ENCODE measurements at regions not wholly inside any gene's neighbourhood (a gene's known extent, or its start where the extent isn't known, plus 50 kb on each side); places are given as distances from the start of the nearest gene placed in this dataset.

- DNase-seq (ENCODE audit: low spot score, unreplicated experiment) = no peak
- no peaks in the 10 kb centered on the region for H3K9me3 Mint-ChIP-seq (ENCODE audit: low read depth)
- H3K27me3 Mint-ChIP-seq = no peaks in the 10 kb centered on the region
- H3K36me3 Mint-ChIP-seq (ENCODE audit: insufficient read depth) = no peaks in the 10 kb centered on the region
- H3K27ac Mint-ChIP-seq = no peak overlapping the region
- TF ChIP-seq, protein P1, sequence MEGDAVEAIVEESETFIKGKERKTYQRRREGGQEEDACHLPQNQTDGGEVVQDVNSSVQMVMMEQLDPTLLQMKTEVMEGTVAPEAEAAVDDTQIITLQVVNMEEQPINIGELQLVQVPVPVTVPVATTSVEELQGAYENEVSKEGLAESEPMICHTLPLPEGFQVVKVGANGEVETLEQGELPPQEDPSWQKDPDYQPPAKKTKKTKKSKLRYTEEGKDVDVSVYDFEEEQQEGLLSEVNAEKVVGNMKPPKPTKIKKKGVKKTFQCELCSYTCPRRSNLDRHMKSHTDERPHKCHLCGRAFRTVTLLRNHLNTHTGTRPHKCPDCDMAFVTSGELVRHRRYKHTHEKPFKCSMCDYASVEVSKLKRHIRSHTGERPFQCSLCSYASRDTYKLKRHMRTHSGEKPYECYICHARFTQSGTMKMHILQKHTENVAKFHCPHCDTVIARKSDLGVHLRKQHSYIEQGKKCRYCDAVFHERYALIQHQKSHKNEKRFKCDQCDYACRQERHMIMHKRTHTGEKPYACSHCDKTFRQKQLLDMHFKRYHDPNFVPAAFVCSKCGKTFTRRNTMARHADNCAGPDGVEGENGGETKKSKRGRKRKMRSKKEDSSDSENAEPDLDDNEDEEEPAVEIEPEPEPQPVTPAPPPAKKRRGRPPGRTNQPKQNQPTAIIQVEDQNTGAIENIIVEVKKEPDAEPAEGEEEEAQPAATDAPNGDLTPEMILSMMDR (IDR thresholded peaks at IDR 0.05; ENCODE audit: unreplicated experiment) = no peak
- H3K4me1 Mint-ChIP-seq (ENCODE audit: low read depth) = no peaks in the 10 kb centered on the region
- no peak overlapping the region for H3K4me3 Mint-ChIP-seq (ENCODE audit: low read depth)
Observed at GRCh38 chr6:134725590-134725989, 224.3 kb downstream of the ALDH8A1 start.

- no peak overlapping the region for H3K27ac Mint-ChIP-seq
- DNase-seq (ENCODE audit: low spot score, unreplicated experiment) = no peak
- no peaks in the 10 kb centered on the region for H3K27me3 Mint-ChIP-seq
- no peaks in the 10 kb centered on the region for H3K9me3 Mint-ChIP-seq (ENCODE audit: low read depth)
- no peak overlapping the region for H3K4me3 Mint-ChIP-seq (ENCODE audit: low read depth)
- TF ChIP-seq, protein P1 (IDR thresholded peaks at IDR 0.05; ENCODE audit: unreplicated experiment) = no peak
- no peaks in the 10 kb centered on the region for H3K4me1 Mint-ChIP-seq (ENCODE audit: low read depth)
- no peaks in the 10 kb centered on the region for H3K36me3 Mint-ChIP-seq (ENCODE audit: insufficient read depth)
Observed at GRCh38 chr6:134724771-134725340, 225.0 kb downstream of the ALDH8A1 start.

DNA sequence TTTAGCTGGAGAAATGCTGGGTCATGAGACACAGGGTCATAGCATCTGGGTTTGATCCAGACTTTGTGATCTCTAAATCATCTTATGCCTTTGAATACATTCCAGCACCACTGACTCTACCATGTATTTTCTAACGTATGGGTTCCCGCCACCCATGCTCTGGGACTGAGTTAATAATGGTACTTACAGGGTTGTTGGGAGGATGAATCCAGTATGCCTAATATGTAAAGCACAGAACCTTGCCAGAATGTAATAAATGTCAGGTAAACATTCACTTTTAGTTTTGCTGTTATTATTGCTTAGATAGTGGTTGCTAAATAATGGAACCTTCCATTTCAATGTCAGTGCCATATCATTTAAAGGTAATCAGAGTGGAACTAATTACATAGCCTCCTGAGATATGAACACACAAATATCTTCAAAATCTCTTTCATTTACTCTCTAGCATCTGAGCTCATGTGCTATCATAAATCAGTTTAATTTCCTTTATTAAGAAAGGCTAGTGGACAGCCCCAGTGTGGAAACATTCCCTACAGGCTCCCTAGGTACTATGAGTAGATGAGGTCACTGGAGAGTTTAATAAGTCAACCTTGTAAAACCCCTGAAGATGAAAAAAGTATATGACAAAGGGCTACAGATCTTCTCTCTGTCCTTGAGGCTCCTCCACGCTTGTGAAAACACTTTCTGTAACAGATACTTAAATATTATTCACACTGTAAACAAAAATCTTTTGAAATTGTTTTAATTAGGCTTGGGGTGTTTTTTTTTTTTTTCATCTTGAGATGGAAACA, 226.6 kb downstream of the ALDH8A1 start:
- Mint-ChIP-seq H3K27me3 (no peaks in the 10 kb centered on the region), H3K4me1 (ENCODE audit: low read depth) (no peaks in the 10 kb centered on the region), H3K27ac (no peak overlapping the region), H3K36me3 (ENCODE audit: insufficient read depth) (no peaks in the 10 kb centered on the region), H3K9me3 (ENCODE audit: low read depth) (no peaks in the 10 kb centered on the region), H3K4me3 (ENCODE audit: low read depth) (no peak overlapping the region)
- TF ChIP-seq, protein P1 (IDR thresholded peaks at IDR 0.05; ENCODE audit: unreplicated experiment) = no peak
- no peak for DNase-seq (ENCODE audit: low spot score, unreplicated experiment)

- no peak for DNase-seq (ENCODE audit: low spot score, unreplicated experiment)
- no peaks in the 10 kb centered on the region for H3K4me1 Mint-ChIP-seq (ENCODE audit: low read depth)
- no peak overlapping the region for H3K4me3 Mint-ChIP-seq (ENCODE audit: low read depth)
- no peak overlapping the region for H3K27ac Mint-ChIP-seq
- TF ChIP-seq, protein P1 (IDR thresholded peaks at IDR 0.05; ENCODE audit: unreplicated experiment) = no peak
- H3K9me3 Mint-ChIP-seq (ENCODE audit: low read depth) = no peaks in the 10 kb centered on the region
- no peaks in the 10 kb centered on the region for H3K27me3 Mint-ChIP-seq
- no peaks in the 10 kb centered on the region for H3K36me3 Mint-ChIP-seq (ENCODE audit: insufficient read depth)
Observed at GRCh38 chr6:134722200-134722870, 227.6 kb downstream of the ALDH8A1 start.

- TF ChIP-seq, protein P1 (IDR thresholded peaks at IDR 0.05; ENCODE audit: unreplicated experiment) = no peak
- Mint-ChIP-seq H3K27me3 (no peaks in the 10 kb centered on the region), H3K36me3 (ENCODE audit: insufficient read depth) (no peaks in the 10 kb centered on the region), H3K4me1 (ENCODE audit: low read depth) (no peaks in the 10 kb centered on the region), H3K4me3 (ENCODE audit: low read depth) (no peak overlapping the region), H3K9me3 (ENCODE audit: low read depth) (no peaks in the 10 kb centered on the region), H3K27ac (no peak overlapping the region)
- DNase-seq (ENCODE audit: low spot score, unreplicated experiment) = no peak
Observed at GRCh38 chr6:134721060-134721405, 228.9 kb downstream of the ALDH8A1 start.
